ENCODE measurements at regions not wholly inside any gene's neighbourhood (a gene's known extent, or its start where the extent isn't known, plus 50 kb on each side); places are given as distances from the start of the nearest gene placed in this dataset.

GRCh38 chr9:73816905-73817304, 665.2 kb downstream of the ANXA1 start:
- TF ChIP-seq, protein P1, sequence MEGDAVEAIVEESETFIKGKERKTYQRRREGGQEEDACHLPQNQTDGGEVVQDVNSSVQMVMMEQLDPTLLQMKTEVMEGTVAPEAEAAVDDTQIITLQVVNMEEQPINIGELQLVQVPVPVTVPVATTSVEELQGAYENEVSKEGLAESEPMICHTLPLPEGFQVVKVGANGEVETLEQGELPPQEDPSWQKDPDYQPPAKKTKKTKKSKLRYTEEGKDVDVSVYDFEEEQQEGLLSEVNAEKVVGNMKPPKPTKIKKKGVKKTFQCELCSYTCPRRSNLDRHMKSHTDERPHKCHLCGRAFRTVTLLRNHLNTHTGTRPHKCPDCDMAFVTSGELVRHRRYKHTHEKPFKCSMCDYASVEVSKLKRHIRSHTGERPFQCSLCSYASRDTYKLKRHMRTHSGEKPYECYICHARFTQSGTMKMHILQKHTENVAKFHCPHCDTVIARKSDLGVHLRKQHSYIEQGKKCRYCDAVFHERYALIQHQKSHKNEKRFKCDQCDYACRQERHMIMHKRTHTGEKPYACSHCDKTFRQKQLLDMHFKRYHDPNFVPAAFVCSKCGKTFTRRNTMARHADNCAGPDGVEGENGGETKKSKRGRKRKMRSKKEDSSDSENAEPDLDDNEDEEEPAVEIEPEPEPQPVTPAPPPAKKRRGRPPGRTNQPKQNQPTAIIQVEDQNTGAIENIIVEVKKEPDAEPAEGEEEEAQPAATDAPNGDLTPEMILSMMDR (IDR thresholded peaks at IDR 0.05; ENCODE audit: extremely low read depth in 1 of 2, insufficient read depth in 1 of 2, low read depth in 1 of 2, low read length in 2 of 2), result no peak
- TF ChIP-seq EZH2 (IDR thresholded peaks at IDR 0.05; ENCODE audit: borderline replicate concordance, low read depth, low read length, severe bottlenecking), result no peak

All from endothelial cell of umbilical vein (primary cell).